Trophoblast cell (in vitro differentiated cells and primary cell): ENCODE measurements at regions not wholly inside any gene's neighbourhood (a gene's known extent, or its start where the extent isn't known, plus 50 kb on each side); places are given as distances from the start of the nearest gene placed in this dataset.

ENCODE experiments used
- DNase-seq, 2 donors: peaks; one replicate each; pipeline ENCODE4 v3.0.0-alpha.2; 2016
- H2AFZ ChIP-seq: 2 replicates; pipeline ENCODE4 v1.6.1; 2013; ENCODE audit warnings: low read length, moderate library complexity, mild to moderate bottlenecking; ENCODE audit not compliant: insufficient read depth, poor library complexity
- H2AK5ac ChIP-seq: 2 replicates; pipeline ENCODE4 v1.6.1; 2013; ENCODE audit warnings: mild to moderate bottlenecking, low read length
- H2BK120ac ChIP-seq: 2 replicates; pipeline ENCODE4 v1.6.1; 2013; ENCODE audit warnings: low read length, mild to moderate bottlenecking, moderate library complexity; ENCODE audit not compliant: insufficient read depth, poor library complexity
- H2BK12ac ChIP-seq: 2 replicates; pipeline ENCODE4 v1.6.1; 2013; ENCODE audit warnings: mild to moderate bottlenecking, low read length, moderate library complexity
- H2BK5ac ChIP-seq: 2 replicates; pipeline ENCODE4 v1.6.1; 2013; ENCODE audit warnings: low read length, low read depth, moderate library complexity, mild to moderate bottlenecking; ENCODE audit not compliant: poor library complexity
- H3K14ac ChIP-seq: 2 replicates; pipeline ENCODE4 v1.6.1; 2013; ENCODE audit warnings: mild to moderate bottlenecking, low read length
- H3K18ac ChIP-seq: 2 replicates; pipeline ENCODE4 v1.6.1; 2013; ENCODE audit warnings: mild to moderate bottlenecking, low read length
- H3K23ac ChIP-seq: 2 replicates; pipeline ENCODE4 v1.6.1; 2013; ENCODE audit warnings: low read length
- H3K27ac ChIP-seq: 2 replicates; pipeline ENCODE4 v1.5.1; 2013; ENCODE audit warnings: low read depth, mild to moderate bottlenecking, inconsistent platforms, low read length, moderate library complexity
- H3K27me3 ChIP-seq: 2 replicates; pipeline ENCODE4 v1.6.1; 2013; ENCODE audit warnings: inconsistent platforms, mild to moderate bottlenecking, low read length, moderate library complexity; ENCODE audit not compliant: insufficient read depth
- H3K36me3 ChIP-seq, 2 experiments: 1 replicate in 1 of 2; 2 replicates in 1 of 2; pipeline ENCODE4 v1.6.1; 2013; ENCODE audit warnings: low read length in 2 of 2, mild to moderate bottlenecking in 2 of 2, moderate library complexity in 1 of 2; ENCODE audit not compliant: insufficient read depth in 2 of 2, control insufficient read depth in 1 of 2
- H3K4ac ChIP-seq: 2 replicates; pipeline ENCODE4 v1.6.1; 2013; ENCODE audit warnings: low read depth, mild to moderate bottlenecking, low read length, moderate library complexity
- H3K4me1 ChIP-seq, 2 experiments: 1 replicate in 1 of 2; 2 replicates in 1 of 2; pipeline ENCODE4 v1.6.1; 2013; ENCODE audit warnings: low read length in 2 of 2, mild to moderate bottlenecking in 2 of 2, moderate library complexity in 1 of 2; ENCODE audit not compliant: insufficient read depth in 2 of 2, control insufficient read depth in 1 of 2
- H3K4me2 ChIP-seq: 2 replicates; pipeline ENCODE4 v1.6.1; 2013; ENCODE audit warnings: inconsistent platforms, mild to moderate bottlenecking, low read length, moderate library complexity
- H3K4me3 ChIP-seq: 2 replicates; pipeline ENCODE4 v1.5.1; 2013; ENCODE audit warnings: mild to moderate bottlenecking, low read depth, low read length, inconsistent platforms
- H3K79me1 ChIP-seq: one replicate; pipeline ENCODE4 v1.6.1; 2013; ENCODE audit warnings: low read length
- H3K79me2 ChIP-seq: 2 replicates; pipeline ENCODE4 v1.6.1; 2013; ENCODE audit warnings: low read length, mild to moderate bottlenecking; ENCODE audit not compliant: control insufficient read depth, insufficient read depth, poor library complexity
- H3K9ac ChIP-seq: 2 replicates; pipeline ENCODE4 v1.6.1; 2013; ENCODE audit warnings: mild to moderate bottlenecking, low read length
- H3K9me3 ChIP-seq: 2 replicates; pipeline ENCODE4 v1.6.1; 2013; ENCODE audit warnings: low read depth, mild to moderate bottlenecking, control low read depth, inconsistent platforms, low read length; ENCODE audit not compliant: insufficient read depth
- H4K12ac ChIP-seq: 2 replicates; pipeline ENCODE4 v1.6.1; 2013; ENCODE audit warnings: low read depth, mild to moderate bottlenecking, low read length, moderate library complexity
- H4K8ac ChIP-seq: 2 replicates; pipeline ENCODE4 v1.6.1; 2013; ENCODE audit warnings: low read depth, mild to moderate bottlenecking, low read length, moderate library complexity
- H4K91ac ChIP-seq: one replicate; pipeline ENCODE4 v1.6.1; 2013; ENCODE audit warnings: low read depth, mild to moderate bottlenecking, low read length, moderate library complexity
- WGBS: extraction: QIAGEN DNeasy Blood & Tissue Kit; methylation state at CpG from one replicate; pipeline ENCODE4 v1.1.7; 2013; ENCODE audit warnings: missing lambda C conversion rate; ENCODE audit not compliant: insufficient read length, insufficient coverage; ENCODE audit errors: extremely low coverage; 5-methylcytosine and 5-hydroxymethylcytosine counted together

DNA sequence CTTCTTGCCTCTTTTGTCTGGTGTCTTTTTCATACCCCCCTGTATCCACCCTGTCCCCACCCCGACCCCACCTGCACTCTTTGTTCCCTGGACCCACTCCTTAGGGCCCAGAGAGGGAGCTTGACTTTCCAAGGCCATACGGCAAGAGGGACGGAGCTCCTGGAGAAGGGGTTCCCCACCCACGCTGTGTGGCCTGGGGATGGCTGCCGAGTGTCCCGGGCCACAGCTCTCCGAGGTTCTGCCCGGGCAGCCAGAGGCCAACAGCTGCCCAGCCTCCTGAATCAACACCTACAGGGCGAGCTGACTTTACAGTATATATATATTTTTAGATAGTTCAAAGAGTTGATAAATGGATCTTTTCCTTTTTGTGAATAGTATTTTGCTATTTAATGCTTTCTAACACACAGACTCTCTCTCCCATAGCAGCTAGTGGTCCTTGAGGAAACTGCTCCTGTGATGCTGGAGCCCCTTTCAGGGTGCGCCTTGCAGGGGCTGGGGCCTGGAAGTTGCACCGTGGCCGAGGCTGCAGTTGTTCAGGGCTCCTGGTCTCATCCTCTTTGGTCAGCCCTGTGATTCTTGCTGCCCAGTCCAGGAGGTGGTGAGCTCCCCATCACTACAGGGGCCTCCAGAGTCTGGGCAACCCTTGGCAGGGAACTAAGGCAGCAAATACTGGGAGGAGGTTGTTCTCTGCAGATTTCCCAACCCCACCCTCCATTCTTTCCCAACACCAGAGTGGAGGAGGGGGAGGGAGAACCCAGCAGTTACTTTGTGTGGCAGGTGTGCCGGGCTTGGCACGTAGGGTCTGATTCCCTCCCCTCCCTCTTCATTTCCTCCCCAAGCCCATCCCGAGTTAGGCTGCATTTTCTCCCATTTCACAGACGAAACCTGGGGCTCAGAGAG is 321.6 kb downstream of the PTPRU start:
- no peak overlapping the region for H2BK120ac ChIP-seq
- H3K27ac ChIP-seq = no peak overlapping the region
- H3K4me1 ChIP-seq = no peaks in the 10 kb centered on the region
- H3K4me3 ChIP-seq = no peak overlapping the region
- H3K9me3 ChIP-seq = peaks cover 26% of the 10 kb centered on the region
- no peak overlapping the region for H4K12ac ChIP-seq
- no peak overlapping the region for H3K14ac ChIP-seq
- H2AK5ac ChIP-seq = no peak overlapping the region
- no peak overlapping the region for H4K8ac ChIP-seq
- no peak overlapping the region for H2BK12ac ChIP-seq
- no peak overlapping the region for H2AFZ ChIP-seq
- H3K9ac ChIP-seq = no peak overlapping the region
- no peak overlapping the region for H4K91ac ChIP-seq
- H3K23ac ChIP-seq = no peak overlapping the region
- no peak overlapping the region for H2BK5ac ChIP-seq
- no peaks in the 10 kb centered on the region for H3K79me2 ChIP-seq
- H3K79me1 ChIP-seq = no peaks in the 10 kb centered on the region
- H3K36me3 ChIP-seq = no peaks in the 10 kb centered on the region
- DNase-seq = no peak
- H3K4me2 ChIP-seq = no peak overlapping the region
- no peaks in the 10 kb centered on the region for H3K27me3 ChIP-seq
- no CpG with 5 or more reads among the region's 16 CpGs for WGBS
- H3K4ac ChIP-seq = no peak overlapping the region
- H3K18ac ChIP-seq = no peak overlapping the region

- Histone ChIP-seq H2BK120ac (no peak overlapping the region), H4K91ac (no peak overlapping the region), H2AK5ac (no peak overlapping the region), H2BK5ac (no peak overlapping the region), H3K79me1 (no peaks in the 10 kb centered on the region), H3K27ac (no peak overlapping the region), H2AFZ (no peak overlapping the region), H3K9ac (no peak overlapping the region), H3K4ac (no peak overlapping the region), H3K18ac (no peak overlapping the region), H3K14ac (no peak overlapping the region), H3K4me3 (no peak overlapping the region), H4K12ac (no peak overlapping the region), H3K4me2 (no peak overlapping the region), H3K36me3 (no peaks in the 10 kb centered on the region), H3K9me3 (peaks cover 20% of the 10 kb centered on the region), H3K27me3 (no peaks in the 10 kb centered on the region), H3K4me1 (no peaks in the 10 kb centered on the region), H3K23ac (no peak overlapping the region), H2BK12ac (no peak overlapping the region), H3K79me2 (no peaks in the 10 kb centered on the region), H4K8ac (no peak overlapping the region)
- WGBS = no CpG with 5 or more reads among the region's 5 CpGs
- DNase-seq = no peak
Measured at GRCh38 chr1:29557066-29557465, 320.7 kb downstream of the PTPRU start.

- Histone ChIP-seq H3K27me3 (no peaks in the 10 kb centered on the region), H3K27ac (no peak overlapping the region), H3K23ac (no peak overlapping the region), H2BK120ac (no peak overlapping the region), H2BK5ac (no peak overlapping the region), H3K9me3 (peaks cover 17% of the 10 kb centered on the region), H3K4me3 (no peak overlapping the region), H3K79me2 (no peaks in the 10 kb centered on the region), H3K18ac (no peak overlapping the region), H3K14ac (no peak overlapping the region), H2AK5ac (no peak overlapping the region), H3K9ac (no peak overlapping the region), H3K36me3 (no peaks in the 10 kb centered on the region), H3K79me1 (no peaks in the 10 kb centered on the region), H3K4me1 (no peaks in the 10 kb centered on the region), H3K4ac (no peak overlapping the region), H3K4me2 (no peak overlapping the region), H4K8ac (no peak overlapping the region), H2BK12ac (no peak overlapping the region), H2AFZ (no peak overlapping the region), H4K91ac (no peak overlapping the region), H4K12ac (no peak overlapping the region)
- no CpG with 5 or more reads among the region's 4 CpGs for WGBS
- DNase-seq = no peak
Measured at GRCh38 chr1:29556657-29557056, 320.3 kb downstream of the PTPRU start.

DNA sequence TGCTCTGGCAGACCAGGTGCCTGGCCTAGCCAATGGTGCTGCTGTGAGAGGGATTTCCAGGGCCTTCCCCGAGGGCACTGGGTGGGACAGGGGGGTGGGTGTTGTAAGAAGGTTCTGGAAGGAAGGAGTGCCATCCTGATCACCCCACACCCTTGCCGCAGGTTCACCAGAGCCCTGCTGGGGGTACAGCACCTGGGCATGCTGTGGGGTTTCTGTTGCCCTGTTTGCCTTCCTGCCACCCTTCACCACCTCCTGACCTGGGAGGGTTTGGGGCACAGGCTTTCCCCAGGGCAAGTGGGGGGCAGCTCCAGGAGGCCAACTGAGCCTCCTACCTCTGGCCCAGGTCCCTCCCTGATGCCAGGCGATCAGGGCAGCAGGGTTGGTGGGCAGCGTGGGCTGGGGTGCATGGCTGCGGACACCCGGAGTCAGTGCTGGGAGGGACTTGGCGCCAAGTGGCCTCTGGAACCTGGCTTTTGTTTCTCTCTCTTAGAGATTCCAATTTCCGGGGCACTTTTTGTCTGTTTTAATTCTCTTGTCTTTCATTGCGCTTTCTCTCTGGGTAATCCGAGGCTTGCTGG is 318.8 kb downstream of the PTPRU start:
- H3K79me1 ChIP-seq = no peaks in the 10 kb centered on the region
- no peak overlapping the region for H2AK5ac ChIP-seq
- H3K9ac ChIP-seq = no peak overlapping the region
- H3K36me3 ChIP-seq = no peaks in the 10 kb centered on the region
- H2BK12ac ChIP-seq = no peak overlapping the region
- H3K4ac ChIP-seq = no peak overlapping the region
- H3K27ac ChIP-seq = no peak overlapping the region
- H4K8ac ChIP-seq = no peak overlapping the region
- no peak for DNase-seq
- H2BK5ac ChIP-seq = no peak overlapping the region
- no peaks in the 10 kb centered on the region for H3K79me2 ChIP-seq
- H2AFZ ChIP-seq = no peak overlapping the region
- H3K18ac ChIP-seq = no peak overlapping the region
- H3K4me1 ChIP-seq = no peaks in the 10 kb centered on the region
- H4K12ac ChIP-seq = no peak overlapping the region
- H3K4me3 ChIP-seq = no peak overlapping the region
- H3K4me2 ChIP-seq = no peak overlapping the region
- H3K23ac ChIP-seq = no peak overlapping the region
- WGBS = no CpG with 5 or more reads among the region's 10 CpGs
- H3K27me3 ChIP-seq = no peaks in the 10 kb centered on the region
- no peak overlapping the region for H4K91ac ChIP-seq
- peaks cover 11% of the 10 kb centered on the region for H3K9me3 ChIP-seq
- no peak overlapping the region for H3K14ac ChIP-seq
- H2BK120ac ChIP-seq = no peak overlapping the region
